Breast epithelium (tissue), 4 donors: ENCODE measurements at regions not wholly inside any gene's neighbourhood (a gene's known extent, or its start where the extent isn't known, plus 50 kb on each side); places are given as distances from the start of the nearest gene placed in this dataset.

Source experiments
- DNase-seq, 2 donors: peaks; one replicate each; pipeline ENCODE4 v3.0.0-alpha.2; 2019; ENCODE audit warnings: low spot score in 2 of 2
- H3K27ac ChIP-seq, 2 donors: fragments of 200-600 bp; sonication (generic) in 1 of 2; one replicate each; pipeline ENCODE4 v1.5.1; 2016 to 2019; ENCODE audit warnings: mild to moderate bottlenecking in 1 of 2
- H3K27me3 ChIP-seq, 2 donors: fragments of 200-600 bp; sonication (generic) in 1 of 2; one replicate each; pipeline versions ENCODE4 v1.5.1 to v1.6.0; 2017 to 2019; ENCODE audit warnings: control low read depth in 1 of 2, mild to moderate bottlenecking in 1 of 2
- H3K36me3 ChIP-seq: fragments of 200-600 bp; one replicate; pipeline ENCODE4 v1.5.1; 2019
- H3K4me1 ChIP-seq, 2 donors: fragments of 200-600 bp; sonication (generic); one replicate each; pipeline ENCODE4 v1.5.1; 2016 to 2019; ENCODE audit warnings: control low read depth in 1 of 2
- H3K4me3 ChIP-seq, 3 donors: fragments of 200-600 bp; sonication (generic); 1 replicate in 2 of 3; 2 replicates in 1 of 3; pipeline ENCODE4 v1.5.1; 2016 to 2019; ENCODE audit warnings: mild to moderate bottlenecking in 3 of 3, moderate library complexity in 2 of 3
- H3K9me3 ChIP-seq, 2 donors: fragments of 200-600 bp; sonication (generic) in 1 of 2; one replicate each; pipeline ENCODE4 v1.5.1; 2016 to 2019; ENCODE audit warnings: control low read depth in 1 of 2
- POLR2A ChIP-seq: fragments of 450-650 bp; IDR thresholded peaks from one replicate; pipeline ENCODE4 v1.6.1; 2016; ENCODE audit warnings: antibody characterized with exemption, mild to moderate bottlenecking, moderate library complexity
- POLR2AphosphoS5 ChIP-seq, 3 donors: sonication (generic); formaldehyde crosslinking; IDR thresholded peaks; one replicate each; pipeline ENCODE4 v1.6.1; 2017; ENCODE audit warnings: antibody characterized with exemption in 3 of 3
- intact Hi-C: fragments of 100-400 bp; cut with DNase I; formaldehyde crosslinking; loops from one replicate; pipeline ENCODE4 v1.15.1; 2023; ENCODE audit warnings: low total_unique reads
- TF ChIP-seq, protein P1 (sequence below), 3 donors: fragments of 450-650 bp; IDR thresholded peaks; one replicate each; pipeline ENCODE4 v1.5.1; 2016 to 2017; ENCODE audit warnings: antibody characterized with exemption in 3 of 3, mild to moderate bottlenecking in 3 of 3, moderate library complexity in 3 of 3

DNA sequence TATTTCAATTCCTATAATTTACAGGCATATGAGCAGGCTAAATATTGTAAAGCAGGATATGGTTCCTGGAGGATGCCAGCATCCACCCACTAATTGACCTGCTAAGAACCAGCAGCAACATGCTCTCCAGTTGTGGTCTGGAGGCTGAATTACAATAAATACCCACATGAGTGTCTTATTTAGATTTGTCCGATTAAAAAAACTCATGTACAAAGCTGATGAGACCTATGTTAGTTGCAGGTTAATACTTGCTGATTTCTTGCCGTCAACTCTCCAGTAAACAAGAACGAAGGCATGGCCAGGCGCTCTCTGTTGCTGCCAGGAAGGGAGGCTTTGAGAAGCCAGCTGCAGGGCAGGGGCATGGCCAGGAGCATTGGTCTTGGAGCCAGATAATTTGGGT, 169.3 kb upstream of the PRICKLE1 start:
- intact Hi-C loops = no loop called here
- no peaks in the 10 kb centered on the region for H3K9me3 ChIP-seq
- no peak overlapping the region for H3K27ac ChIP-seq
- H3K4me1 ChIP-seq = peaks cover 0 to 14% of the 10 kb centered on the region in 2 donors
- no peaks in the 10 kb centered on the region for H3K36me3 ChIP-seq
- DNase-seq = no peak
- no peak overlapping the region for H3K4me3 ChIP-seq
- TF ChIP-seq POLR2AphosphoS5 (IDR thresholded peaks at IDR 0.05) (no peak), POLR2A (no peak)
- TF ChIP-seq, protein P1, sequence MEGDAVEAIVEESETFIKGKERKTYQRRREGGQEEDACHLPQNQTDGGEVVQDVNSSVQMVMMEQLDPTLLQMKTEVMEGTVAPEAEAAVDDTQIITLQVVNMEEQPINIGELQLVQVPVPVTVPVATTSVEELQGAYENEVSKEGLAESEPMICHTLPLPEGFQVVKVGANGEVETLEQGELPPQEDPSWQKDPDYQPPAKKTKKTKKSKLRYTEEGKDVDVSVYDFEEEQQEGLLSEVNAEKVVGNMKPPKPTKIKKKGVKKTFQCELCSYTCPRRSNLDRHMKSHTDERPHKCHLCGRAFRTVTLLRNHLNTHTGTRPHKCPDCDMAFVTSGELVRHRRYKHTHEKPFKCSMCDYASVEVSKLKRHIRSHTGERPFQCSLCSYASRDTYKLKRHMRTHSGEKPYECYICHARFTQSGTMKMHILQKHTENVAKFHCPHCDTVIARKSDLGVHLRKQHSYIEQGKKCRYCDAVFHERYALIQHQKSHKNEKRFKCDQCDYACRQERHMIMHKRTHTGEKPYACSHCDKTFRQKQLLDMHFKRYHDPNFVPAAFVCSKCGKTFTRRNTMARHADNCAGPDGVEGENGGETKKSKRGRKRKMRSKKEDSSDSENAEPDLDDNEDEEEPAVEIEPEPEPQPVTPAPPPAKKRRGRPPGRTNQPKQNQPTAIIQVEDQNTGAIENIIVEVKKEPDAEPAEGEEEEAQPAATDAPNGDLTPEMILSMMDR (IDR thresholded peaks at IDR 0.05) = no peak
- no peaks in the 10 kb centered on the region for H3K27me3 ChIP-seq

DNA sequence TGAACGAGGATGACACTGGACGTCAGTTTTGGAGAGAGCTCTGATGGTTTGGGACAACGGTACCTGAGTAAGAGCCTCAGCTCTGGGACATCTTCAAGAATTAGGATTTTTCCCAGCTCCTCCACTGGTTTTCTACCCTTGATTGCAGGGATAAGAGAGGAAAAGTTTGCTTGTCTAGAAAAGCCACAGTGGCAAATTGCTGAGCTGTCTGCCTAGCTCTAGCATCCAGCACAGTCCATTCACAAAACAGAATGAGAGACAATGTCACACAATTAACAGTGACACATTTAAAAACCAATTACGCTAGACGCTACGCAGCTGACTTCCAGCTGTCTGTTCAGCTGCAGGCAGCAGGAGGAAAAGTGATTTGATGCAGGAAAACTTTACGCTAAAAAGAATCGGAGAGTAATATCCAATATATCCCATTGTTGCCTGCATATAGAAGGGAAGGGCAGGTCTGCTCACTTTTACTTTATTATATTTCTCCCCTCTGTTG, 168.1 kb upstream of the PRICKLE1 start:
- Histone ChIP-seq H3K4me1 (peaks cover 0 to 14% of the 10 kb centered on the region in 2 donors), H3K27ac (no peak overlapping the region), H3K9me3 (no peaks in the 10 kb centered on the region), H3K27me3 (no peaks in the 10 kb centered on the region), H3K36me3 (no peaks in the 10 kb centered on the region), H3K4me3 (no peak overlapping the region)
- no peak for DNase-seq
- intact Hi-C loops = no loop called here
- TF ChIP-seq, protein P1 (IDR thresholded peaks at IDR 0.05) = no peak
- TF ChIP-seq POLR2A (no peak), POLR2AphosphoS5 (IDR thresholded peaks at IDR 0.05) (no peak)

DNA sequence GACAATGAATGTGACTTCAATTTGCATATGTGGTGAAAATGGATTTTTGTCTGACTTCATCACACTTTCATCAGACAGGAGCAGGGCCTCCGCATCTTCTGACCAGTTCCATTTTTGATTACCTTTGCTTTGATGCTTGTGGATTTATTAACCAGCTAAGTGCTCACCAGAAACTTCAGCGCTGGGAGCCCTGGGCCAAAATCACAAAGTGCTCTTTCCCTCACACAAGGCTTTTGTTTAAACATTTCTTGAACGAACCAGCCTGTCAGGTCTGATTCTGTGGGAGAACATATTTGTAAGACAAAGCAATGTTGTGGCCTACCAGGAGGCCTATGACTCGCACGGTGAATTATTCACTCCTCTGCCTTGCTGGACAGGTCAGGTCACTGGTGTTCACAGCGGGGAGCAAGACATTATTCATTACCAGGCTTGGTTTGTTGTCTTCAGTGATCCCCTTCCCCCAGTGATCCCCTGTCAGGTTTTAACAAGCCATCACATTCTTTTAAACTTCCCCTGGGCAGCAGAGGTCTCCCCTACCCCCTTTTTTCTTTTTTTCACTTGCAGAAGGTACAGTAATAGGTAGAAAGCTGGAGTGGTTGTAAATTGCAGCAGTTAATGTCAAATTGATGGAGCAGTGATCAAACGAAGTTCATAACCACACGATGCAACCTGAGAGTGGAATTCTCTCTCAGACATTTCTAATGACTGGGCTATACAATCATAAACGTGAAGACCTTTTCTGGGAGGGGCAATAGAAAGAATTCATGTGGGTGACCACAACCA, 167.5 kb upstream of the PRICKLE1 start:
- H3K4me1 ChIP-seq = peaks cover 0 to 14% of the 10 kb centered on the region in 2 donors
- intact Hi-C loops = no loop called here
- peak overlapping the region in 1 of 2 donors; percentile 34 for H3K27ac ChIP-seq

DNA sequence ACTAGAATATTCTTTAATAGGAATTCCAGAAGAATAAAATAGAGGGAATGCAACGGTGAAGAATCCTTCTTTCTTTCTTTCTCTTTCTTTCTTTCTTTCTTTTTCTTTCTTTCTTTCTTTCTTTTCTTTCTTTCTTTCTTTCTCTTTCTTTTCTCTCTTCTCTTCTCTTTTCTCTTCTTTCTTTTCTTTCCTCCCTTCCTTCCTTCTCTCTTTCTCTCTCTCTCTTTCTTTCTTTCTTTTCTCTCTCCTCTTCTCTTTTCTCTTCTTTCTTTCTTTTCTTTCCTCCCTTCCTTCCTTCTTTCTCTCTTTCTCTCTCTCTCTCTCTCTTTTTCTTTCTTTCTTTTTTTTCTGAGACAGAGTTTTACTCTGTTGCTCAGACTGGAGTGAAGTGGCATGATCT, 160.8 kb upstream of the PRICKLE1 start:
- no peaks in the 10 kb centered on the region for H3K27me3 ChIP-seq
- no peak overlapping the region for H3K4me3 ChIP-seq
- no peak for DNase-seq
- TF ChIP-seq, protein P1 (IDR thresholded peaks at IDR 0.05) = no peak
- TF ChIP-seq POLR2A (no peak), POLR2AphosphoS5 (IDR thresholded peaks at IDR 0.05) (no peak)
- H3K4me1 ChIP-seq = no peaks in the 10 kb centered on the region
- intact Hi-C loops = no loop called here
- H3K36me3 ChIP-seq = no peaks in the 10 kb centered on the region
- no peak overlapping the region for H3K27ac ChIP-seq
- H3K9me3 ChIP-seq = peaks cover 5 to 7% of the 10 kb centered on the region in 2 donors

More for the DNA sequence above, 167.5 kb upstream of the PRICKLE1 start:
- Histone ChIP-seq H3K27me3 (no peaks in the 10 kb centered on the region), H3K36me3 (no peaks in the 10 kb centered on the region), H3K4me3 (no peak overlapping the region), H3K9me3 (no peaks in the 10 kb centered on the region)
- no peak for TF ChIP-seq POLR2A
- TF ChIP-seq POLR2AphosphoS5 (IDR thresholded peaks at IDR 0.05) = no peak
- TF ChIP-seq, protein P1 (IDR thresholded peaks at IDR 0.05) = no peak
- peak in 1 of 2 donors; percentile 54 for DNase-seq

DNA sequence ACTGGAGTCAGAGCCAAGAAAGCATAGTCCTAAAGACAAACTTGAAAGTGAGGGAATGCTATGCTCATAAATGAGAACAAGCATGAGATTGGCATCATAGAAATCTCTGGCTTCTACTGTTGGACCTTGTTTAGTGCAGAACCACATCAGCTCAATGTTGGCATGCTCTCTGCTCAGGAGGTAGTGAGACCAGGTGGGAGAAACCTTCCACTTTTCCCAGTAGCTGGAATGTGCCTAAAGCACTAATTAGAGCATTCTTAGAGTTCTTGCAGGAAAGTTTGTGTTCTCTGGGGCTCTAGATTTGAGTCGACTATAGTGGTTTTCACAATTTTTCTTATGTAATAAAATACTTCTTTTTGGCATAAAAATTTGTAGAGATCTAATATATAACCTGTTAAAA, 159.7 kb upstream of the PRICKLE1 start:
- Histone ChIP-seq H3K36me3 (no peaks in the 10 kb centered on the region), H3K4me3 (no peak overlapping the region), H3K27me3 (no peaks in the 10 kb centered on the region), H3K4me1 (no peaks in the 10 kb centered on the region), H3K9me3 (peaks cover 5 to 7% of the 10 kb centered on the region in 2 donors), H3K27ac (no peak overlapping the region)
- no peak for TF ChIP-seq POLR2AphosphoS5 (IDR thresholded peaks at IDR 0.05)
- no peak for TF ChIP-seq POLR2A
- TF ChIP-seq, protein P1 (IDR thresholded peaks at IDR 0.05) = no peak
- intact Hi-C loops = no loop called here
- DNase-seq = no peak
